GM12864 (cell line): ENCODE measurements at regions not wholly inside any gene's neighbourhood (a gene's known extent, or its start where the extent isn't known, plus 50 kb on each side); places are given as distances from the start of the nearest gene placed in this dataset.

ENCODE experiments used
- DNase-seq: peaks from one replicate; pipeline ENCODE4 v3.0.0-alpha.2; 2011; ENCODE audit warnings: low read depth
- H3K4me3 ChIP-seq: 2 replicates; pipeline ENCODE4 v1.5.1; 2011; ENCODE audit warnings: mild to moderate bottlenecking, low read depth, low read length, control low read depth
- TF ChIP-seq, protein P1 (sequence below): IDR thresholded peaks from 2 replicates; pipeline ENCODE4 v1.5.1; 2011; ENCODE audit warnings: low read depth, mild to moderate bottlenecking, moderate library complexity, low read length, control low read depth, inconsistent platforms; ENCODE audit errors: missing control alignments

DNA sequence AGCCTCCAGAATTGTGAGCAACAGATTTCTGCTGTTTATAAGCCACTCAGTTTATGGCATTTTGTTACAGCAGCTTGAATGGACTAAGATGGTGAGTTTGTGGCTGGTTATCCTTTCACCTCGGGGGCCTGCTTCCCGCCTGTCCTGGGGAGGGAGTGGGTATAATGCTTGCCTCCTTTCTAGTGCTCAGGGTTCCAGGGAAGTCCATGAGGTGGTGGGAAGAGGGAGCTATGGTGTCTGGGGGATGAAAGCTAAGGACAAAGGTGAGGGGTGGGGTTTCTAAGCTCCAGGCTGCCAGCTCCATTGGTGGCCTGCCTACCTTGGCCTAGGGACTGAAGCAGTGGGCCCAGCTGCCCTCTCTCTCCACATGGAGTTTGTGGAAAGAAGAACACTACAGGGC, 50.2 kb upstream of the SDK2 start:
- DNase-seq = no peak
- no peak overlapping the region for H3K4me3 ChIP-seq
- TF ChIP-seq, protein P1, sequence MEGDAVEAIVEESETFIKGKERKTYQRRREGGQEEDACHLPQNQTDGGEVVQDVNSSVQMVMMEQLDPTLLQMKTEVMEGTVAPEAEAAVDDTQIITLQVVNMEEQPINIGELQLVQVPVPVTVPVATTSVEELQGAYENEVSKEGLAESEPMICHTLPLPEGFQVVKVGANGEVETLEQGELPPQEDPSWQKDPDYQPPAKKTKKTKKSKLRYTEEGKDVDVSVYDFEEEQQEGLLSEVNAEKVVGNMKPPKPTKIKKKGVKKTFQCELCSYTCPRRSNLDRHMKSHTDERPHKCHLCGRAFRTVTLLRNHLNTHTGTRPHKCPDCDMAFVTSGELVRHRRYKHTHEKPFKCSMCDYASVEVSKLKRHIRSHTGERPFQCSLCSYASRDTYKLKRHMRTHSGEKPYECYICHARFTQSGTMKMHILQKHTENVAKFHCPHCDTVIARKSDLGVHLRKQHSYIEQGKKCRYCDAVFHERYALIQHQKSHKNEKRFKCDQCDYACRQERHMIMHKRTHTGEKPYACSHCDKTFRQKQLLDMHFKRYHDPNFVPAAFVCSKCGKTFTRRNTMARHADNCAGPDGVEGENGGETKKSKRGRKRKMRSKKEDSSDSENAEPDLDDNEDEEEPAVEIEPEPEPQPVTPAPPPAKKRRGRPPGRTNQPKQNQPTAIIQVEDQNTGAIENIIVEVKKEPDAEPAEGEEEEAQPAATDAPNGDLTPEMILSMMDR = no peak

DNA sequence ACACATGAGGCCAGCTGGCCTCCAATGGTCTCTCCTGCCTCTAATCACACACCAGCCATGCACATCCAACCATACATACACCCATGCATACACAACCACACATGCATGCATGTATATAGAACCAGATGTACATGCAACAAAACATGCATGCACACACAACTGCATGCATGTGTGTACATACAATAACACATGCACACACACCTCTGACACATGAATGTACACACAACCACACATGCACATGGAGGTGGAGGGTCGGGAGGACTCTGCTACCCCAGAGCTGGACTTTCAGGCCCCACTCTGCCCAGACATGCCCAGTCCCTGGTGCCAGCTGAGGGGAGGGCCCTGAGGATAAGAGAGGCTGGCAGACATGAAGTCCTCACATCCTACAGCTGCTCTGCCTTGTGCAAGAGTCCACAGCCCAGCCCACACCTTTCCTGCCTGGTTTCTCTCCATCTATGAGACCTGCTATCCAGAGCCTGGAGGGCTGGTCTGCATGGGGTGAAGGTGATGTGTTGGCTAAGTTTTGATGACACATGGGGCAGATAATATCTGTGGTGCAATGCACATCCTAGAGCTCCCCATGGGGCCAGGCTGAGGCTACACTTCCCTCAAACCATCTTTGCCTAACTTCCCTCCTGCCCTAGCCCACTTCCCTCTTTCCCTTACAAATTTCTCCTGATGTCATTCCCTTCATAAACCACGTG, 50.9 kb upstream of the SDK2 start:
- TF ChIP-seq, protein P1 = no peak
- DNase-seq = no peak
- H3K4me3 ChIP-seq = no peak overlapping the region

DNA sequence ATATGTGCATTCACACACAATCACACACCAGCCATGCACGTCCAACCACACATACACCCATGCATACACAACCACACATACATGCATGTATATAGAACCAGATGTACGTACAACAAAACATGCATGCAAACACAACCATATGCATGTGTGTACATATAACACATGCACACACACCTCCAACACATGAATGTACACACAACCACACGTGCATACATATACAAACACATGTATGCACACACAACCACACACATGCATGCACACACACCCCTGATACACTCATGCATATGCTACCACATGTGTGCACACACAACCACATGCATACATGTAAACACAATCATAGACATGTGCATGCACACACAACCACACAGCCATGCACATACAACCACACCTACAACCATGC, 52.0 kb upstream of the SDK2 start:
- TF ChIP-seq, protein P1 = no peak
- DNase-seq = no peak

DNA sequence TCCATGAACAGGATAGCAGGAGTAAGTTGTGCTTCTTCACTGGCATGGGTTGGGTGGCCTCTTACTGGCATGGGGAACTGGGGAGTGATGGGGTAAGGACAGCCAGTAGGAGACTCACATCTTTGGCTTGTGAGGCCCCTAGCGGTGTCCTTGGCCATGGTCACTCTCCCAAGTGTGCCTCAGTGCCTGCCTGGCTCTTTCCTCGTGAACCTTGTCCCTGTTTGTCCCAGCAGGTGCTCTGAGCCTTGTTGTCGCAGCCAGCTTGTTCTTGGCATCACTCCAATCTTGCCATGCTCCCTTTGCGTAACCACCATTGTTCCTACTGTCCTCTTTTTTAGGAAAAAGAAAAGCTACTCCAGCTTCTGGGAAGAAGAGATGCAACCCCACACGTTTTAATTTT, 53.6 kb upstream of the SDK2 start:
- H3K4me3 ChIP-seq = no peak overlapping the region
- TF ChIP-seq, protein P1 = no peak
- DNase-seq = no peak

More for the DNA sequence above, 52.0 kb upstream of the SDK2 start:
- H3K4me3 ChIP-seq = no peak overlapping the region

- TF ChIP-seq, protein P1 = no peak
- H3K4me3 ChIP-seq = no peak overlapping the region
- no peak for DNase-seq
Measured at GRCh38 chr17:73698966-73699365, 54.7 kb upstream of the SDK2 start.

DNA sequence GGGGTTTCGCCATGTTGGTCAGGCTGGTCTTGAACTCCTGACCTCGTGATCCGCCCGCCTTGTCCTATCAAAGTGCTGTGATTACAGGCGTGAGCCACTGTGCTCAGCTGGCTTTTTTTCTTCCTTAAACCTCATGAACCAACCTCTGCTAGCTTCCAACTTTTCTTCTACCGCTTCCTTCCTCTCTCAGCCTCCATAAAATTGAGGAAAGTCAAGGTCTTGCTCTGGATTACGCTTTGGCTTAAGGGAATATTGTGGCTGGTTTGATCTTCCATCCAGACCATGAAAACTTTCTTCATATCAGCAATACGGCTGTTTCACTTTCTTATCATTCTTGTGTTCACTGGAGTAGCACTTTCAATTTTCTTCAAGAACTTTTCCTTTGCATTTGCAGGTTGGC, 57.5 kb upstream of the SDK2 start:
- DNase-seq = no peak
- TF ChIP-seq, protein P1 = no peak
- no peak overlapping the region for H3K4me3 ChIP-seq

GRCh38 chr17:73703192-73703591, 58.9 kb upstream of the SDK2 start:
- no peak for DNase-seq
- H3K4me3 ChIP-seq = no peak overlapping the region

More at GRCh38 chr17:73703192-73703591, 58.9 kb upstream of the SDK2 start:
- TF ChIP-seq, protein P1 = no peak
